Vagina (tissue), 2 donors: ENCODE measurements at regions not wholly inside any gene's neighbourhood (a gene's known extent, or its start where the extent isn't known, plus 50 kb on each side); places are given as distances from the start of the nearest gene placed in this dataset.

Experiments
- POLR2A ChIP-seq, 2 donors: fragments of 450-650 bp; IDR thresholded peaks; one replicate each; pipeline ENCODE4 v1.6.1; 2017; ENCODE audit warnings: antibody characterized with exemption in 2 of 2, mild to moderate bottlenecking in 2 of 2, moderate library complexity in 2 of 2
- TF ChIP-seq, protein P1 (sequence below), 3 experiments: fragments of 450-650 bp in 2 of 3; fragments of 200-600 bp in 1 of 3; sonication (generic) in 1 of 3; IDR thresholded peaks; one replicate each; pipeline ENCODE4 v1.5.1; 2017 to 2019; ENCODE audit warnings: antibody characterized with exemption in 3 of 3, mild to moderate bottlenecking in 2 of 3, moderate library complexity in 2 of 3

DNA sequence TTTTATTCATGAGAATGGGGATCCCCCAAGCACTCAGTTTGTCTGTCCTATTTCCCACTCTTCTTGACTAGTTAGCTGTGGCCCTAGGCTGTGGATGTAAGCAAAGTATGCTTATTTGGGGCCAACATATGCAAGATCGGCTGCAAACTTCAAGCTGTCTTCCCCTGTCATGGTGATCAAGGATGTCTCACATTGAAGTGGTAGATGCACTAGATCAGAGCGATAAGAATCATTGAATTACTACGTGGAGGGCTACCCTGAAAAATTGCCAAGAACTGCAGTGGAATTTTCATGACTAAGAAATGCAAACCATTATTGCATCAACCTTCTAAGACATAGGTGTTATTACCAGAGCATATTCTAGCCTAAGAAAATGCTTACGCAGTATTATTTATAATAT, 527.4 kb downstream of the RNF144A start:
- TF ChIP-seq, protein P1, sequence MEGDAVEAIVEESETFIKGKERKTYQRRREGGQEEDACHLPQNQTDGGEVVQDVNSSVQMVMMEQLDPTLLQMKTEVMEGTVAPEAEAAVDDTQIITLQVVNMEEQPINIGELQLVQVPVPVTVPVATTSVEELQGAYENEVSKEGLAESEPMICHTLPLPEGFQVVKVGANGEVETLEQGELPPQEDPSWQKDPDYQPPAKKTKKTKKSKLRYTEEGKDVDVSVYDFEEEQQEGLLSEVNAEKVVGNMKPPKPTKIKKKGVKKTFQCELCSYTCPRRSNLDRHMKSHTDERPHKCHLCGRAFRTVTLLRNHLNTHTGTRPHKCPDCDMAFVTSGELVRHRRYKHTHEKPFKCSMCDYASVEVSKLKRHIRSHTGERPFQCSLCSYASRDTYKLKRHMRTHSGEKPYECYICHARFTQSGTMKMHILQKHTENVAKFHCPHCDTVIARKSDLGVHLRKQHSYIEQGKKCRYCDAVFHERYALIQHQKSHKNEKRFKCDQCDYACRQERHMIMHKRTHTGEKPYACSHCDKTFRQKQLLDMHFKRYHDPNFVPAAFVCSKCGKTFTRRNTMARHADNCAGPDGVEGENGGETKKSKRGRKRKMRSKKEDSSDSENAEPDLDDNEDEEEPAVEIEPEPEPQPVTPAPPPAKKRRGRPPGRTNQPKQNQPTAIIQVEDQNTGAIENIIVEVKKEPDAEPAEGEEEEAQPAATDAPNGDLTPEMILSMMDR (IDR thresholded peaks at IDR 0.05): no peak
- no peak for TF ChIP-seq POLR2A (IDR thresholded peaks at IDR 0.05)
